GM12873 (cell line): ENCODE measurements at regions not wholly inside any gene's neighbourhood (a gene's known extent, or its start where the extent isn't known, plus 50 kb on each side); places are given as distances from the start of the nearest gene placed in this dataset.

Experiments used
- TF ChIP-seq, protein P1 (sequence below): IDR thresholded peaks from 2 replicates; pipeline ENCODE4 v1.5.1; 2012; ENCODE audit warnings: low read depth, mild to moderate bottlenecking, moderate library complexity, low read length, control low read depth; ENCODE audit not compliant: insufficient read depth; ENCODE audit errors: missing control alignments

DNA sequence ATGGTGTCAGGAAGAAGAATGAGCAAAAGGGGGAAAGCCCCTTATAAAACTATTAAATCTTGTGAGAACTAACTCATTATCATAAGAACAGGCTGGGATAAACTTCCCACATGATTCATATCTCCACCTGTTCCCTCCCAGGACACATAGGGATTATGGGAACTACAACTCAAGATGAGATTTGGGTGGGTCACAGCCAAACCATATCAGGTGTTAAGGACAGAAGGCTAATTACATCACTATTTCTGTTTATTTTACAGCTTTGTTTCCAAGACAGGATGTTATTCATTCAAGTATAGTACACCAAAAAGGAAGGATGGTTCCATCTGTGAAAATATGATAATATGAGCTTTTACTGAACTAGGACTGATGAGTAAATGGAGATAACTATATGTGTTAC lies 63.7 kb upstream of the ARSJ start:
- TF ChIP-seq, protein P1, sequence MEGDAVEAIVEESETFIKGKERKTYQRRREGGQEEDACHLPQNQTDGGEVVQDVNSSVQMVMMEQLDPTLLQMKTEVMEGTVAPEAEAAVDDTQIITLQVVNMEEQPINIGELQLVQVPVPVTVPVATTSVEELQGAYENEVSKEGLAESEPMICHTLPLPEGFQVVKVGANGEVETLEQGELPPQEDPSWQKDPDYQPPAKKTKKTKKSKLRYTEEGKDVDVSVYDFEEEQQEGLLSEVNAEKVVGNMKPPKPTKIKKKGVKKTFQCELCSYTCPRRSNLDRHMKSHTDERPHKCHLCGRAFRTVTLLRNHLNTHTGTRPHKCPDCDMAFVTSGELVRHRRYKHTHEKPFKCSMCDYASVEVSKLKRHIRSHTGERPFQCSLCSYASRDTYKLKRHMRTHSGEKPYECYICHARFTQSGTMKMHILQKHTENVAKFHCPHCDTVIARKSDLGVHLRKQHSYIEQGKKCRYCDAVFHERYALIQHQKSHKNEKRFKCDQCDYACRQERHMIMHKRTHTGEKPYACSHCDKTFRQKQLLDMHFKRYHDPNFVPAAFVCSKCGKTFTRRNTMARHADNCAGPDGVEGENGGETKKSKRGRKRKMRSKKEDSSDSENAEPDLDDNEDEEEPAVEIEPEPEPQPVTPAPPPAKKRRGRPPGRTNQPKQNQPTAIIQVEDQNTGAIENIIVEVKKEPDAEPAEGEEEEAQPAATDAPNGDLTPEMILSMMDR: no peak

DNA sequence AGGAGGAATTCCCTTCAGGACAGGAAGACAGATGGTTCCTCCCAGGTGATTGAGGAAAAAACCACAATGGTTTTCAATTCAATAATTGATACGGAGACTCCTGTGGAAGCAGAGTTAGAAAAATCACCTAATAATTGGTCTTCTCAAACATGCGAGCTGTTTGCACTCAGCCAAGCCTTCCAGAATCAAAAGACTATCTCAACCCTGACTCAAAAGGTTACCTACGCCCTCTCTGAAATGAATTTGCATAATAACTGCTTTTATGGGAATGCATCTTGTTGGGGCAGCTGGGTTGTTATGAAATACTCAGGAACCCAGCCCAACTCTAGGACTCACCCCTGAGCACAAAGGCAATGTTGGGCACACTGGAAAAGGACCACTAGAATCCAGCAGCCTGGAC lies 66.9 kb upstream of the ARSJ start:
- TF ChIP-seq, protein P1: no peak

DNA sequence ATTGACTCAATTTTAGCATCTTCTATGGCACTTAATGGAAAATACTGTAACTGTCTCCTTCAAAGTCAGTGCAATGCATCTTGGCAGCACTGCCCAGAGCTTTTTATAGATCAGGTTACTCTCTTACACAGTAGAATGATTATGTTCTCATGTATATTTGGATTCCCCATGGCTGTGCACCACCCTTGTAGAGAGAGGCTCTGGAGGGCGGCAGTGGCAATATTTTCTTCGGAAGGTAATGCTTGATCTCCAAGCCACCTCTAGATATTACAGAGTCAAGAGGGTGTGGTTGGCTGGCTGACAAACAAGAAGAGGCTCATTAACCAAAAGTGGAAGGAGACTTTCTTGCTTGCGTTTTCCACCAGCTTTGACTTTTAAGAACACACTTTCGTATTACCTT lies 72.8 kb upstream of the ARSJ start:
- TF ChIP-seq, protein P1: no peak

DNA sequence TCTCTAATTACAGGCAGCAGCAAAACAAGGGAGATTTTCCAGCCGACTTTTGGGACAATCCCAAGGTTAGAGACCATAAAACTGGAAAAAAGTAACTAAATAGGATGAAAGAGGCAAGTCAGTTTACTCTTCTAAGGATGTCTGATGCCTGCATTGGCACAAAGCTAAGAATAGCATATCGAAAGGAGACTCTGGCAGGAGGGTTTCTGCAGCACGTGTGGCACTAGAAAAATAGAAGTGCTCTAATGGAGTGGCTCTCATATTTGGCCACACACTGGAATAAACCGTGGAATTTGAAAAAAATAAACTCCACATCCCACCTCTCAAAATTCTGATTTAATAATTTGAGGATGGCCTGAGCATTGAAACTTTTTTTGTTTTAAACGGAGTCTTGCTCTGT lies 77.2 kb upstream of the ARSJ start:
- TF ChIP-seq, protein P1: no peak

DNA sequence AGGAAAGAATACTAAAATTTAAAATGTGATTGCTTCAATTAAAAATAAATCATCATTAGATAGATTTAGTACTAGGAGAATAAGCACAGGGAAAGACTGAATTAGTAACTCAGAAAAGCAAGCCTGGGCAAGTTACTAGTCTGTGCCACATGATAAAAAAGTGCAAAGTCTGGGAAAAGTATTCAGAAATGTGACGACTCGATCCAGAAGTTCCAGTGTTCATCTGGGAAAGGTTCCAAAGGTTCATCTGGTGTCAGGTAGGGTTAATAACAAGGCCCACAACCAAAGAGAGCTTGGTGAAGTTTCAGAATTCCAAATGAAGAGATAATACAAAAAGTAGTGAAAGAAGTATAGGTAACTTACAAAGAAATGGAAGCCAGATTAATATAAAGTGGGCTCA lies 78.3 kb upstream of the ARSJ start:
- TF ChIP-seq, protein P1: no peak

DNA sequence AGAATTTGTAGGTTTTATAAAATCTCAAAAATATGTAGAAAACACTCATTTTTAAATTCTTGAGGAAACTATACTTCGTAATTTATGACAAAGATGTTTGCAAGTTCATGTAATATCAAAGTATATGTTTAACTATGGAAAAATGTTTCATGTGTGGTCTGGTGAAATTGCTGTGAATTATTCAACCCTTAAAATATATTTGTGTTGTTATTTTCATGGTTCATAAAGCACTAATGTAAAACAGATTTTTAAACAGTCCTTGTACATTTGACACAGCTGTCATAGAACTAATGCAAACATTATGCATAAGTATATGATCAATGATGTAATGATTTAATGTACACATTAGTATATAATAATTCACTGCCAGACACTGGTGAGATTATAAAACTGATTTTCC lies 83.1 kb upstream of the ARSJ start:
- TF ChIP-seq, protein P1: no peak

DNA sequence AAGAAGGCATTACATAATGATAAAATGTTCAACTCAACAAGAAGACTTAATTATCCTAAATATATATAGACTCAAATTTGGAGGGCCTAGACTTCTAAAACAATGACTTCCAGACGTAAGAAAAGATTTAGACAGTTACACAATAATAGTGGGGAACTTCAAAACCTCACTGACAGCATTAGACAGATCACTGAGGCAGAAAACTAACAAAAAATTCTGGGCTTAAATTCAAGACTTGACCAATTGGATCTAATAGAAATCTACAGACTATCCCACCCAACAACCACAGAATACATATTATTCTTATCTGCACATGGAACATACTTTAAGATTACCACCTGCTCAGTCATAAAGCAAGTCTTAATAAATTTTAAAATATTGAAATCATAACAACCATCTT lies 93.3 kb upstream of the ARSJ start:
- TF ChIP-seq, protein P1: no peak
